Coronary artery (tissue), 2 donors: ENCODE measurements at regions not wholly inside any gene's neighbourhood (a gene's known extent, or its start where the extent isn't known, plus 50 kb on each side); places are given as distances from the start of the nearest gene placed in this dataset.

Experiments used
- DNase-seq: peaks from one replicate; pipeline ENCODE4 v3.0.0-alpha.2; 2017; ENCODE audit warnings: low spot score
- H3K27ac ChIP-seq, 2 donors: fragments of 200-600 bp; sonication (generic); one replicate each; pipeline ENCODE4 v1.5.1; 2016 to 2019
- H3K4me3 ChIP-seq: fragments of 200-600 bp; sonication (generic); 2 replicates; pipeline ENCODE4 v1.5.1; 2016; ENCODE audit warnings: mild to moderate bottlenecking, moderate library complexity
- CTCF ChIP-seq: fragments of 200-600 bp; sonication (generic); IDR thresholded peaks from one replicate; pipeline ENCODE4 v1.5.1; 2019; ENCODE audit warnings: antibody characterized with exemption

GRCh38 chr2:155030296-155030695 is 331.8 kb downstream of the KCNJ3 start:
- no peak overlapping the region for H3K27ac ChIP-seq
- TF ChIP-seq CTCF: no peak

GRCh38 chr2:155026651-155027174 is 328.2 kb downstream of the KCNJ3 start:
- no peak overlapping the region for H3K4me3 ChIP-seq
- H3K27ac ChIP-seq: no peak overlapping the region
- TF ChIP-seq CTCF: no peak
- no peak for DNase-seq

More at GRCh38 chr2:155030296-155030695, 331.8 kb downstream of the KCNJ3 start:
- H3K4me3 ChIP-seq: no peak overlapping the region
- no peak for DNase-seq

- Histone ChIP-seq H3K27ac (no peak overlapping the region), H3K4me3 (no peak overlapping the region)
- no peak for TF ChIP-seq CTCF
- DNase-seq: no peak
Observed at GRCh38 chr2:155023674-155024073, 325.2 kb downstream of the KCNJ3 start.

- no peak overlapping the region for H3K4me3 ChIP-seq
- TF ChIP-seq CTCF: no peak
- no peak for DNase-seq
- H3K27ac ChIP-seq: no peak overlapping the region
Observed at GRCh38 chr2:155022531-155022930, 324.0 kb downstream of the KCNJ3 start.

GRCh38 chr2:155021618-155022017 is 323.1 kb downstream of the KCNJ3 start:
- no peak overlapping the region for H3K27ac ChIP-seq
- no peak for DNase-seq
- TF ChIP-seq CTCF: no peak
- H3K4me3 ChIP-seq: no peak overlapping the region

GRCh38 chr2:155020246-155020645 is 321.8 kb downstream of the KCNJ3 start:
- no peak overlapping the region for H3K27ac ChIP-seq
- no peak for DNase-seq
- no peak for TF ChIP-seq CTCF

GRCh38 chr2:155010925-155011324 is 312.4 kb downstream of the KCNJ3 start:
- H3K27ac ChIP-seq: no peak overlapping the region
- TF ChIP-seq CTCF: no peak
- DNase-seq: no peak
- H3K4me3 ChIP-seq: no peak overlapping the region

More at GRCh38 chr2:155020246-155020645, 321.8 kb downstream of the KCNJ3 start:
- no peak overlapping the region for H3K4me3 ChIP-seq
